B cell (primary cell): ENCODE measurements at regions not wholly inside any gene's neighbourhood (a gene's known extent, or its start where the extent isn't known, plus 50 kb on each side); places are given as distances from the start of the nearest gene placed in this dataset.

Source experiments
- ATAC-seq: fragments of 200-7000 bp; cut with Tn5 transposase; one replicate; pipeline ENCODE4 v1.10.0; 2021; ENCODE audit warnings: low read depth, mild to moderate bottlenecking, moderate number of reproducible peaks, moderate library complexity
- CTCF ChIA-PET: fragments of 350-600 bp; sonication (Branson Sonifier 250); formaldehyde crosslinking; loops from one replicate; lab custom pipeline; 2021; ENCODE audit warnings: antibody characterized with exemption, inconsistent platforms; lab: Charles Lee
- POLR2A ChIA-PET: fragments of 350-600 bp; sonication (Branson Sonifier 250); formaldehyde crosslinking; loops from one replicate; lab custom pipeline; 2021; ENCODE audit warnings: antibody characterized with exemption; lab: Charles Lee
- DNase-seq: peaks from one replicate; pipeline ENCODE4 v3.0.0; 2013
- H2AFZ ChIP-seq: 2 replicates; pipeline ENCODE4 v1.6.1; 2012; ENCODE audit warnings: mild to moderate bottlenecking, low read depth, low read length; ENCODE audit not compliant: insufficient read depth, poor library complexity, severe bottlenecking
- H3K27ac ChIP-seq, 2 donors: 1 replicate in 1 of 2; 2 replicates in 1 of 2; pipeline ENCODE4 v1.5.1; 2012 to 2013; ENCODE audit warnings: low read length in 2 of 2, mild to moderate bottlenecking in 2 of 2, moderate library complexity in 1 of 2
- H3K27me3 ChIP-seq, 4 experiments: fragments of 200-600 bp in 1 of 4; sonication (generic) in 1 of 4; replicated peaks in 1 of 4; 1 replicate in 2 of 4; 2 replicates in 2 of 4; pipeline versions ENCODE4 v1.6.1 to v1.7.0; 2013 to 2016; ENCODE audit warnings: low read length in 3 of 4, mild to moderate bottlenecking in 2 of 4, mixed read lengths in 1 of 4, moderate library complexity in 1 of 4; ENCODE audit not compliant: insufficient read depth in 4 of 4, control insufficient read depth in 3 of 4; ENCODE audit errors: control extremely low read depth in 1 of 4
- H3K36me3 ChIP-seq, 2 experiments: replicated peaks in 1 of 2; 1 replicate in 1 of 2; 2 replicates in 1 of 2; pipeline versions ENCODE4 v1.6.1 to v1.7.1; 2013; ENCODE audit warnings: low read length in 1 of 2; ENCODE audit not compliant: insufficient read depth in 2 of 2, control insufficient read depth in 1 of 2; ENCODE audit errors: control extremely low read depth in 1 of 2, extremely low read depth in 1 of 2
- H3K4me1 ChIP-seq, 2 donors: fragments of 200-600 bp in 1 of 2; sonication (generic) in 1 of 2; 1 replicate in 1 of 2; 2 replicates in 1 of 2; pipeline versions ENCODE4 v1.5.1 to v1.6.1; 2013 to 2017; ENCODE audit warnings: low read length in 2 of 2; ENCODE audit not compliant: control insufficient read depth in 2 of 2, insufficient read depth in 2 of 2
- H3K4me2 ChIP-seq: replicated peaks from 2 replicates; pipeline ENCODE3; 2012; ENCODE audit warnings: mild to moderate bottlenecking, low read depth, low read length; ENCODE audit not compliant: poor library complexity, severe bottlenecking
- H3K4me3 ChIP-seq, 5 experiments: fragments of 200-600 bp in 1 of 5; sonication (generic) in 1 of 5; 1 replicate in 3 of 5; 2 replicates in 2 of 5; pipeline versions ENCODE4 v1.5.1 to v1.7.0; 2011 to 2016; ENCODE audit warnings: low read length in 4 of 5, mild to moderate bottlenecking in 4 of 5, low read depth in 2 of 5, control low read depth in 1 of 5, moderate library complexity in 1 of 5; ENCODE audit not compliant: insufficient read depth in 1 of 5; ENCODE audit errors: control extremely low read depth in 1 of 5, extremely low read depth in 1 of 5
- H3K79me2 ChIP-seq: fragments of 200-600 bp; sonication (generic); one replicate; pipeline ENCODE4 v1.6.0; 2016; ENCODE audit warnings: low read length; ENCODE audit not compliant: control insufficient read depth, insufficient read depth
- H3K9ac ChIP-seq: fragments of 200-600 bp; sonication (generic); 2 replicates; pipeline ENCODE4 v1.6.1; 2017; ENCODE audit warnings: mild to moderate bottlenecking, low read length, moderate library complexity
- H3K9me3 ChIP-seq, 3 donors: one replicate each; pipeline versions ENCODE4 v1.6.1 to v1.7.1; 2013; ENCODE audit warnings: low read length in 2 of 3; ENCODE audit not compliant: control insufficient read depth in 2 of 3, insufficient read depth in 1 of 3; ENCODE audit errors: control extremely low read depth in 1 of 3
- H4K20me1 ChIP-seq: 2 replicates; pipeline ENCODE4 v1.6.0; 2012; ENCODE audit warnings: mild to moderate bottlenecking, low read length; ENCODE audit not compliant: insufficient read depth, control insufficient read depth, poor library complexity, severe bottlenecking
- H3K27ac Mint-ChIP-seq: one replicate; pipeline ENCODE4 v1.8.0; 2021; ENCODE audit warnings: mixed read lengths
- H3K27me3 Mint-ChIP-seq: one replicate; pipeline ENCODE4 v1.8.0; 2021; ENCODE audit warnings: mixed read lengths
- H3K4me1 Mint-ChIP-seq: one replicate; pipeline ENCODE4 v1.8.0; 2021; ENCODE audit warnings: mixed read lengths
- H3K4me3 Mint-ChIP-seq: one replicate; pipeline ENCODE4 v1.8.0; 2021; ENCODE audit warnings: mixed read lengths
- H3K9me3 Mint-ChIP-seq: one replicate; pipeline ENCODE4 v1.8.0; 2022; ENCODE audit warnings: mixed read lengths; ENCODE audit not compliant: insufficient read depth
- CTCF ChIP-seq: fragments of 200-600 bp; IDR thresholded peaks from one replicate; pipeline ENCODE4 v1.8.0; 2022; ENCODE audit warnings: antibody characterized with exemption, mild to moderate bottlenecking
- EZH2 ChIP-seq: IDR thresholded peaks from 2 replicates; pipeline ENCODE4 v1.6.1; 2012; ENCODE audit warnings: borderline replicate concordance, low read depth, mild to moderate bottlenecking, moderate library complexity, low read length; ENCODE audit not compliant: insufficient read depth, poor library complexity, severe bottlenecking
- WGBS: methylation state at CpG from one replicate; pipeline ENCODE4 v1.1.5; 2013; ENCODE audit warnings: missing lambda C conversion rate; ENCODE audit not compliant: insufficient coverage; 5-methylcytosine and 5-hydroxymethylcytosine counted together
- intact Hi-C: fragments of 100-400 bp; cut with micrococcal nuclease; formaldehyde crosslinking; loops from one replicate; pipeline ENCODE4 v1.10.0; 2022

GRCh38 chr2:183937220-183937619 is 661.1 kb upstream of the ZNF804A start:
- Histone ChIP-seq H3K4me1 (no peaks in the 10 kb centered on the region), H4K20me1 (no peaks in the 10 kb centered on the region), H3K4me3 (no peak overlapping the region), H2AFZ (no peak overlapping the region), H3K27me3 (no peaks in the 10 kb centered on the region), H3K9me3 (peaks cover 0 to 10% (median 3%) of the 10 kb centered on the region in 3 donors), H3K4me2 (no peak overlapping the region), H3K79me2 (no peaks in the 10 kb centered on the region), H3K36me3 (no peaks in the 10 kb centered on the region), H3K9ac (no peak overlapping the region), H3K27ac (no peak overlapping the region)
- CTCF ChIA-PET: no interaction called here
- no peak overlapping the region for H3K4me3 Mint-ChIP-seq
- no peak overlapping the region for H3K27ac Mint-ChIP-seq
- H3K9me3 Mint-ChIP-seq: peaks cover 6% of the 10 kb centered on the region
- ATAC-seq (no peak), DNase-seq (no peak)
- intact Hi-C loops: no loop called here
- TF ChIP-seq CTCF (no peak), EZH2 (no peak)
- H3K4me1 Mint-ChIP-seq: no peaks in the 10 kb centered on the region
- H3K27me3 Mint-ChIP-seq: no peaks in the 10 kb centered on the region
- POLR2A ChIA-PET: no interaction called here
- 72% methylated on average over 2 of the region's 2 CpGs for WGBS

DNA sequence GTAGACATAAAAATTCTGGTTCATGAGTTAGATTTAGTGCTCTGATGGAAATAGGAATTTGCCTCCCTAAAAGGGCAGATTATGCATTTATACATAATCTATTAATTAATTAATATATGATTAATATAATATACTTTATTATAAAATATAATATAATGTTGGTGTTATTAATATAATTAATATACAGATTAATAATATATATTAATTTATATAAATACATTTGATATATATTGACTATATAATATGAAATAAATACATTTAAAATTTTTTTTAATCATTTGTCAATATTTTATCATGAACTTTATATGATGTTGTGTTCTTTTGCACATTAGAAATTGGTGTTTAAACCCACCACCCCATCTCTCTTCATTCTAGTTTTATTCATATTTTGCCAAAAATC is 652.1 kb upstream of the ZNF804A start:
- Mint-ChIP-seq H3K27ac (no peak overlapping the region), H3K4me3 (no peak overlapping the region), H3K4me1 (no peaks in the 10 kb centered on the region), H3K27me3 (no peaks in the 10 kb centered on the region), H3K9me3 (no peaks in the 10 kb centered on the region)
- Histone ChIP-seq H3K4me2 (no peak overlapping the region), H3K36me3 (no peaks in the 10 kb centered on the region), H3K27ac (no peak overlapping the region), H3K9me3 (no peaks in the 10 kb centered on the region), H3K4me3 (no peak overlapping the region), H4K20me1 (no peaks in the 10 kb centered on the region), H3K27me3 (no peaks in the 10 kb centered on the region), H3K4me1 (no peaks in the 10 kb centered on the region), H3K79me2 (no peaks in the 10 kb centered on the region), H2AFZ (no peak overlapping the region), H3K9ac (no peak overlapping the region)
- ATAC-seq (no peak), DNase-seq (no peak)
- intact Hi-C loops: no loop called here
- ChIA-PET POLR2A (no interaction called here), CTCF (no interaction called here)
- no peak for TF ChIP-seq CTCF
- TF ChIP-seq EZH2: no peak
